Activated CD4-positive, alpha-beta T cell treated with anti-CD3 and anti-CD28 coated beads, Interleukin-10, Interleukin-2, amounts not matched to agents 100 ng/mL and 50 ng/mL, durations not matched to agents 16 hours and 8 hours (primary cell): ENCODE measurements at regions not wholly inside any gene's neighbourhood (a gene's known extent, or its start where the extent isn't known, plus 50 kb on each side); places are given as distances from the start of the nearest gene placed in this dataset.
A peak's percentile ranks its signal among the peaks of the same experiment; 100 is the strongest.

Experiments
- DNase-seq: peaks from one replicate; pipeline ENCODE4 v3.0.0-alpha.2; 2020

DNA sequence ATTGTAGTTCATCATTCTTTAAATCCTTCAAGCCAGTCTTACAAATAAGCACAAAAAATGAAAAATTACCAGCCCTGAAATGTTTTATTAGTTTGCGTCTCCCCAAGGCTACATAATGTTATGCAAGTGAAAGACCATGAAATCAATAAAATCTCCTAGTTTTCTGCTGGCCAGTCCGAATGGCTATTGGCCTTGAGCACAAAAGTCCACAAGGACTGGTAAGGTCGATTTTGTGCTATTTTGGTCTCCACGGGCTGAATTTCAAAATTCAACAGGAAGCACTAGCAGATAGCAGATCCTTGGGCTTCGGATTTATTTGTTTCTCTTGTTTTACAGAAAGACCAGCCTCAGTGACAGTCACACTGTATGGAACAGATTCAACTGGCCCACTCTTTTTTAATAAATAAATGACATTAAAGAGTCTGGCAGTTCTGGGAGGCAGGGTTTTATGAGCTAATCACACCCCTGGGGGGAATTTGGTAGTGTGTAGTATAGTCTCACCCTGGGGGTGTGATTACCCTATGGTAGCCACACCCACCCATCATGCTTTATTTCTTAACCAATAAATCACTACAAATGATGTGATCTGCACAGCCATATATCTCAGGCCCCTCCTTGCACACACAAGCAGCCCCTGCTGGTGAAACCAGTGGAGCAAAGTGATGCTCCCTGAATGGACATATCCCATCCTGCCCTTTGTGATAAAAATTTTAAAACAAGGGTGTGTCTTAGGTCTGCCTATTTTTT lies 51.1 kb upstream of the TMEM33 start:
- DNase-seq = no peak

GRCh38 chr4:41882625-41883347 lies 52.4 kb upstream of the TMEM33 start:
- DNase-seq = peak; percentile 59

DNA sequence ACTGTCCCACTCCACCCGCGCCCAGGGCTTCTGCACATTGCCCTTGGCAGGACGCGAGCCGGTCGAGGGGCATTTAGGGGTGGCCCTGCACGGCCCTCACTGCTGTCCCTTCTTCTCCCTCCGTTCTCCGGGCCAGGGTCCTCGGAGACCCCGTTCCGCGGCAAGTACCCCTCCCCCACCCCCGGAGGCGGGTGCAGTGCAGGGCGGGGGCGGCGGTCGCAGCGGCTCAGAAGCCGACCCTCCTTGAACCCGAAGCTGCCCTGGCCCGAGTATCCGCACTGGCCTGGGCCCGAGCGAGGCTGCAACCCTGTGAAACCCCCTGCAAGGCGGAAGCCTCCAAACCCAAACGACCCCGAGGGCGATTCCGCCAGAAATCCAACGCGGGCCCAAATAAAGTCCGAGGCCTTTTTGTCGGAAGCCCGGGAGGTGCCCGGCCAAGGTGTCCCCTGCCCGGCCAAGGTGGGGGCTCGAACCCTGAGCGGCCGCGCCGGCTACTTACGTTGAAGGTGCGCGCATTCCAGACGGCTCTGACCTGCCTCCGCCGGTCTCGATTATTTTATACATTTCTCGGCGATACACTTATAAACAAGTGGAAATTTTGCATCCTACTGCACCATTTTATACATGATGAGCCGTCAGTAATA lies 53.1 kb upstream of the TMEM33 start:
- no peak for DNase-seq

GRCh38 chr4:41880840-41881831 lies 54.1 kb upstream of the TMEM33 start:
- no peak for DNase-seq

GRCh38 chr4:41880022-41880837 lies 55.0 kb upstream of the TMEM33 start:
- DNase-seq = no peak

DNA sequence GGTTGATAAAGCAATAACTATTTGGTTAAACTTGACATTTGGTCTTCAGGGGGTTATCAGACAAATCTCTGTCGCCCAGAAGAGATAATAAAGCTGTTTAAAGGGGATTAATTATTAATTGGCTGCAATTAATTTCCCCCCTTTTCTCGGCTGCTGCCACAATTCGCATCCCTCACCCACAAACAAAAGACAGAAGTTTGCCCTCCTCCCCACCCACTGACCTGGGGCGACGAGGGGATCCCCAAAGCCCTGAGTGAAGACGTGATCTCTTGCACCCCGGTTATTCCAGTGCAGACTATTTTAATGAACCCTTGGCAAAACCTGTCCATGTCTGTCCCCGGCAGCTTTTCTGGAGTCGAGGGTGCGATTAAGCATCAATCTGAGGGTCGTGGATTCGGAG lies 55.7 kb upstream of the TMEM33 start:
- no peak for DNase-seq

DNA sequence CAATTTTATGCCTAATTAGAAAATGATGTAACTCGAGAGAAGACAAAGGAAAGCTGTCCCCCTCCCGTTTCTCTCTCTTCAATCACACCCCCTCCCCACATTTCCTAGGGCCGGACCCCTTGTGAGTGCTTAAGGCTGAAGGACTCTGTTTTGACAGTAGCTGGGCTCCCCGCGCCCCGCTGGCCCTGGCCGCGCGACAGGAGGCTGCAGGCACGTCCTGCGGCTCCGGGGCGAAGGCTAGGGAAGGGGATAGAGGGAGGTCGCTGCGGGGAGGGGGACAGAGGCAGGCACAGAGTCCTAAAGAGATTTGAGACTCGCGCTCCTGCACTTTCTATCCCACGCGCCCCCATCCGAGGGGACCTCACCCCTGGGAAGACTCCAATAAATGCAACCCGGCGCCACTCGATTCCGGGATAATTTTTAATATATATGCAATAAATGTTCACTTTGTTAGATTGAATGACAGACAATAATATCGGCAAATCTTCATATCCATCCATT lies 56.2 kb upstream of the TMEM33 start:
- DNase-seq = no peak

GRCh38 chr4:41878170-41878969 lies 56.9 kb upstream of the TMEM33 start:
- no peak for DNase-seq

- DNase-seq = no peak
Measured at GRCh38 chr4:41877020-41877796, 58.0 kb upstream of the TMEM33 start.

DNA sequence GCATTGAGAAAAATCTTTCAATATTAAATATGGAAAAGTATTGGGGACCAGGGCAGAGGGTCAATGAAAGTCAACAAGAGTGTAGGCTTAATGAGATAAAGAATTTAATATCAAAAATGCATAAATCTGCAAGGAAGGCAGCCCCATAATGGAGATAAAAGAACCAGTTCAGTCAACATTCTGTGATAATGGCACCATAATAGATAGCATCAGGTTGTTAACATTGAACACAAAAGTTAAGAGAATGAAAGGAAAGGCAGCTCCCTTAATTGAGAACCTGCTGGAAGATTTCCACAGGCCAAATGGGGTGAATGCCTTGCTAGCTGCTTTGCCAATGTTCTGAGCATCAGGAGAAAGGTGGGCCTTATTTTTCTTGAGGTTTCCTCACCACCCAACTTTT lies 60.4 kb upstream of the TMEM33 start:
- no peak for DNase-seq

GRCh38 chr4:41874398-41874797 lies 60.8 kb upstream of the TMEM33 start:
- no peak for DNase-seq

DNA sequence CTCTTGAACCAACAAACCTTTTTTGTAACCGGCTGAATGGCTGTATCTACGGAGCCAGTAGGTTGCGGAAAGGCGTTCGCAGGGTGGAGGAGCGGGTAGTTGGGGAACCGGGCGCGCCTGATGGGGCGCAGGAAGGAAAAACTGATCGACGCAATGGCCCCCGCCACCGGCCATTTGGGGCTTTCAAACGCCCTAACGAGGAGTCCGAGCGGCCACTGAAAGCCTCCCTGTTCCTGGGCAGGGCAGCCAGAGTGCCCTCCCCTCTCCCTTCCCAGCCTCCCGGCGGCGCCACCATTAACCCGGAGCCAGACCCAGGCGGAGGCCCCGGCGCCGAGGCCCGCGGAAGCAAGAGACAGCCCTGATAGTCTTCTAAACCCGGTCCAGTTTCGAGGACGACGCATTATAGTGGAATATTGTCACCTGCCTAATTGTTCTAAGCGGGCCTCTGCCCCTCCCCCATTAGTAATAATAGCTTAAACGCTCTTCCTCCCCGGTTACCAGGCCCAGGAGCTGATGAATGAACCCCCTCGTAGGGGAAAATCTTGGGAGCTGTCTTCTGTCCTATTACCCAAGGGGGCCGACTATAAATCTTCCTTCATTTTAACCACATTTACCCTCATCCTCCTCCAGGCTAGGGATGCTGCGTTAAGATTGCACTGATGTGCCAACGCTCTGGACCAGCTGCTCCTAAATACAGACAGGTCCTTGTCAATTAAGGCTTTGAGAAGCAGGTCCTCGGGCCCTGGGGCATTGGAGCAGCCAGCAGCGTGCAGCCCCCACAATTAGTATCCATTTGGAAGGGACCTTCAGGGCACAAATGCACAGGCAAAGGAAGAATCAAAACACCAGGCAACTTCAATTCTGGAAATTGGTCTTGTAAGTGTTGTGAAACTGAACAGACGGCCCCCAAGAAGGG lies 61.6 kb upstream of the TMEM33 start:
- no peak for DNase-seq

DNA sequence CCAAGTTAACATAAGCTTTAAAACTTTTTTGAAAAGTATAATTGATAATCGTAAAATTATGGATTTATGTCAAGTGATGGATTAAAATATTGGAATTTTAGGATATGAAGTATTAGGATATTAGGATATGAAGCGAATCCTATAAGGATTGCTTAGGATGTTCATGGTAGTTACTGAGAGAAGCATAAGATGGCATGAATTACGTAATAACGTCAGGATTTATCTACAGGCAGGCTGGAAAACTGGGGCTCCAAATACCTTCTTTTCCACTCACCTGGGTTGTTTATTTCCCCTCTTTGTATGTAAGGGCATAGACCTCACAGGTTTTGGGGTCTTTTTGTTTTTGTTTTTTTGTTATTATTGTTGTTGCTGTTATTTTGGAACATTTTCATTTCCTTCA lies 65.2 kb upstream of the TMEM33 start:
- no peak for DNase-seq

GRCh38 chr4:41866799-41867677 lies 68.2 kb upstream of the TMEM33 start:
- no peak for DNase-seq

- no peak for DNase-seq
Measured at GRCh38 chr4:41865981-41866798, 69.0 kb upstream of the TMEM33 start.

- no peak for DNase-seq
Measured at GRCh38 chr4:41865306-41865980, 69.8 kb upstream of the TMEM33 start.
